ENCODE measurements at regions not wholly inside any gene's neighbourhood (a gene's known extent, or its start where the extent isn't known, plus 50 kb on each side); places are given as distances from the start of the nearest gene placed in this dataset.

DNA sequence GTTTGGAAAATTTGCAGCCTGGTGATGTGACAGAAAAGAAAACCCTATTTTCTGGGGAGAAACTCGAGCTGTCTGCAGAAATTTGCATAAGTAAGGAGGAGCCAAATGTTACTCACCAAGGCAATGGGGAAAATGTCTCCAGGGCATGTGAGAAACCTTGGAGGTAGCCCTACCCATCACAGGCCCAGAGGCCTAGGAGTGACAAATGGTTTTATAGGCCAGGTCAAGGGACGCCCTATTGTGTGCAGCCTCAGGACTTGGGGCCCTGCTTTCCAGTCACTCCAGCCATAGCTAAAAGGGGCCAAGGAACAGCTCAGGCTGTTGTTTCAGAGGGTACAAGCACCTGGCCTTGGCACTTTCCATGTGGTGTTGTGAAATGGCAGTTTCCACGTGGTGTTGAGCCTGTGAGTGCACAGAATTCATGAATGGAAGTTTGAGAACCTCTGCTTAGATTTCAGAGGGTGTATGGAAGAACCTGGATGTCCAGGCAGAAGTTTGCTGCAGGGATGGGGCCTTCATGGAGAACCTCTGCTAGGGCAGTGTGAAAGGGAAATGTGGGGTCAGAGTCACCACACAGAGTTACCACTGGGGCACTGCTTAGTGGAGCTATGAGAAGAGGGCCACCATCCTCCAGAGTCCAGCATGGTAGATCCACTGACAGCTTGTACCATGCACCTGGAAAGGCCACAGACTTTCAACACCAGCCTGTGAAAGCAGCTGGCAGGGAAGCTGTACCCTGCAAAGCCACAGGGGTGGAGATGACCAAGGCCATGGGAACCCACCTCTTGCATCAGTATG lies 637.6 kb upstream of the EPHA5 start:
- H3K27ac ChIP-seq: no peak overlapping the region
- H3K4me3 ChIP-seq: no peak overlapping the region
- no peak for TF ChIP-seq POLR2A (IDR thresholded peaks at IDR 0.05)

DNA sequence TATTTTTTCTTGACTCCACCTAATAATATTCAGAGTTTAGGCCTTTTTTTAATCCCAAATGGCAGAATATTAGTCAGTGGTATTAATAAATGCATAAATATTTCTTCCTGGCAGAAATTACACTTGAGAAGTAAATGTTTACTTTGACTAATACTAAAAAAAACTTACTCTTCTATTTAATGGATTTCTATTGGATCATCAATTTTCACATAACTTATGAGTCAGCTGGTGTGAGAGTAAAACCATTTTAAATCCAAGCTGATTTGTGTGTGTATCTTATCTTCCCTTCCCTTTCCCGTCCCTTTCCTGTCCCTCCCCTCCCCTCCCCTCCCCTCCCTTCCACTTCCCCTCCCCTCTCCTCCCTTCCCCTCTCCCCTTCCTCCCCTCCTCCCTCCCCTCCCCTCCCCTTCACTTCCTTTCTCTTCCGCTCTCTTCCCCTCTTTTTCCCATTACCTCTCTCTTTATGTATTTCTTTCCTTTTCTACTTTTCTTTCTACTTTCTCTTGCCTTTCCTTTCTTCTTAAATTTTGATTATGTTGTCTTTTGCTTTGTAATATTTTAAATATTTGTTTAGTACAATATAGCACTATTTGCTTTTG lies 630.1 kb upstream of the EPHA5 start:
- intact Hi-C loops (cut with DNase I): no loop called here
- WGBS, 2 donors: 51 to 60% methylated on average over 2 of the region's 2 CpGs
- no peak overlapping the region for H3K4me3 ChIP-seq
- no peak for TF ChIP-seq POLR2AphosphoS5 (IDR thresholded peaks at IDR 0.05)
- TF ChIP-seq POLR2A (IDR thresholded peaks at IDR 0.05): no peak
- TF ChIP-seq, protein P1, sequence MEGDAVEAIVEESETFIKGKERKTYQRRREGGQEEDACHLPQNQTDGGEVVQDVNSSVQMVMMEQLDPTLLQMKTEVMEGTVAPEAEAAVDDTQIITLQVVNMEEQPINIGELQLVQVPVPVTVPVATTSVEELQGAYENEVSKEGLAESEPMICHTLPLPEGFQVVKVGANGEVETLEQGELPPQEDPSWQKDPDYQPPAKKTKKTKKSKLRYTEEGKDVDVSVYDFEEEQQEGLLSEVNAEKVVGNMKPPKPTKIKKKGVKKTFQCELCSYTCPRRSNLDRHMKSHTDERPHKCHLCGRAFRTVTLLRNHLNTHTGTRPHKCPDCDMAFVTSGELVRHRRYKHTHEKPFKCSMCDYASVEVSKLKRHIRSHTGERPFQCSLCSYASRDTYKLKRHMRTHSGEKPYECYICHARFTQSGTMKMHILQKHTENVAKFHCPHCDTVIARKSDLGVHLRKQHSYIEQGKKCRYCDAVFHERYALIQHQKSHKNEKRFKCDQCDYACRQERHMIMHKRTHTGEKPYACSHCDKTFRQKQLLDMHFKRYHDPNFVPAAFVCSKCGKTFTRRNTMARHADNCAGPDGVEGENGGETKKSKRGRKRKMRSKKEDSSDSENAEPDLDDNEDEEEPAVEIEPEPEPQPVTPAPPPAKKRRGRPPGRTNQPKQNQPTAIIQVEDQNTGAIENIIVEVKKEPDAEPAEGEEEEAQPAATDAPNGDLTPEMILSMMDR (IDR thresholded peaks at IDR 0.05): no peak
- TF ChIP-seq EP300 (IDR thresholded peaks at IDR 0.05): no peak
- no peaks in the 10 kb centered on the region for H3K9me3 ChIP-seq
- H3K27me3 ChIP-seq: no peaks in the 10 kb centered on the region
- DNase-seq: no peak
- no peaks in the 10 kb centered on the region for H3K4me1 ChIP-seq
- H3K36me3 ChIP-seq: no peaks in the 10 kb centered on the region
- H3K27ac ChIP-seq: no peak overlapping the region

More for the DNA sequence above, 637.6 kb upstream of the EPHA5 start:
- no peaks in the 10 kb centered on the region for H3K36me3 ChIP-seq
- 34 to 54% methylated on average over 3 of the region's 3 CpGs for WGBS, 2 donors
- no peaks in the 10 kb centered on the region for H3K27me3 ChIP-seq
- peaks cover 0 to 4% (median 0%) of the 10 kb centered on the region in 4 donors for H3K9me3 ChIP-seq
- intact Hi-C loops (cut with DNase I): no loop called here
- no peaks in the 10 kb centered on the region for H3K4me1 ChIP-seq
- DNase-seq: peak; percentile 57

DNA sequence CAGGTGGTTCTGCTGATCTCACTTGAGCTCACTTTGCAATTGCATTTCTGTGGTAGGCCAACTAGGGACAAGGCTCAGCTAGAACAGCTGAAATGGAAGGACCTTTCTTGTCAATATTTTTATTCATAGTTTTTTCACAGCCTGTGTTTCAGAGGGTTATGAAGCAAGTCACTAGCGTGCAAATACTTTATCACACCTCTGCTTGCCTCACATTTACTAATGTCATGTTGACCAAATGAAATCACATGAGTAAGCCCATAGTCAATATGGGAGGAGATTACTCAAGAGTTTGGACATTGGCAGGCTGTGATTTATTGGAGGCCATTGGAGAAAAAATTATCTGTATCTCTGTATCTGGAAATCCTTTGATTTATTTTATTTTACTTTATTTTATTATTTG lies 628.3 kb upstream of the EPHA5 start:
- Histone ChIP-seq H3K9me3 (no peaks in the 10 kb centered on the region), H3K27ac (no peak overlapping the region), H3K27me3 (no peaks in the 10 kb centered on the region), H3K36me3 (no peaks in the 10 kb centered on the region), H3K4me3 (no peak overlapping the region), H3K4me1 (no peaks in the 10 kb centered on the region)
- TF ChIP-seq POLR2AphosphoS5 (IDR thresholded peaks at IDR 0.05) (no peak), POLR2A (IDR thresholded peaks at IDR 0.05) (no peak), EP300 (IDR thresholded peaks at IDR 0.05) (no peak)
- TF ChIP-seq, protein P1 (IDR thresholded peaks at IDR 0.05): no peak
- no peak for DNase-seq
- 70 to 77% methylated on average over 1 of the region's 1 CpG for WGBS, 2 donors
- intact Hi-C loops (cut with DNase I): no loop called here

DNA sequence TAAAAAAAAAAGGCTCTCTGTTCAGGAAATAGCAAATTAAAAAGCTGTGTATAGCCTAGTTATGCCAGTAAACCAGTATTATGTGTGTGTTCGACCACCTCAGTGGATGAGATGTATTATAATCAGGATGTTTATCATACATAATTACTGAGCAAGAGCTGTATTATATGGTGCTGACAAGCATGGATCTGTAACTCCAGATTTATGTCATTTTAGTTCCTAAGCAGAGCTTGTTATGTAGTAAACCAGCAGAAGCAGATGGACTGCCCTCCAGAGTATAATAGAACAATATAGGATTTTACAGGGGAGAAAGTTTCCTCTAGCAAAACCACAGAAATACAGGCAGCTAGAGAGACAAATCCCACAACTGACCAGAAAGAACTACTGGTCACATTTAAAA lies 627.4 kb upstream of the EPHA5 start:
- no peak for DNase-seq
- intact Hi-C loops (cut with DNase I): no loop called here
- Histone ChIP-seq H3K4me3 (no peak overlapping the region), H3K36me3 (no peaks in the 10 kb centered on the region), H3K27ac (no peak overlapping the region), H3K9me3 (no peaks in the 10 kb centered on the region), H3K27me3 (no peaks in the 10 kb centered on the region), H3K4me1 (no peaks in the 10 kb centered on the region)
- 55 to 59% methylated on average over 1 of the region's 1 CpG for WGBS, 2 donors
- TF ChIP-seq POLR2A (IDR thresholded peaks at IDR 0.05) (no peak), EP300 (IDR thresholded peaks at IDR 0.05) (no peak), POLR2AphosphoS5 (IDR thresholded peaks at IDR 0.05) (no peak)
- TF ChIP-seq, protein P1 (IDR thresholded peaks at IDR 0.05): no peak

DNA sequence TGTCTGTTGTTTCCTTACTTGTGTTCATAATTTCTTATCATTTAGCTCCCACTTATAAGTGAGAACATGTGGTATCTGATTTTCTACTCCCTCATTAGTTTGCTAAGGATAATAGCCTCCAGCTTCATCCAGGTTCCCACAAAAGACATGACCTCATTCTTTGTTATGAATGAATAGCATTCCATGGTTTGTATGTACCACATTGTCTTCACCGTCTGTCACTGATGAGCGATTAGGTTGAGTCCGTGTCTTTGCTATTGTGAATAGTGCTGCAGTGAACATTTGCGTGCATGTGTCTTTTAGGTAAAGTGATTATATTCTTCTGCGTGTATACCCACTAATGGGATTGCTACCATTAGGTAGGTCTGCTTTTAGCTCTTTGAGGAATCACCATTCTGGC lies 624.3 kb upstream of the EPHA5 start:
- TF ChIP-seq EP300 (IDR thresholded peaks at IDR 0.05): no peak
- TF ChIP-seq, protein P1 (IDR thresholded peaks at IDR 0.05): no peak
- TF ChIP-seq POLR2A (IDR thresholded peaks at IDR 0.05): no peak
- Histone ChIP-seq H3K4me1 (no peaks in the 10 kb centered on the region), H3K36me3 (no peaks in the 10 kb centered on the region), H3K27ac (no peak overlapping the region), H3K4me3 (no peak overlapping the region), H3K9me3 (no peaks in the 10 kb centered on the region), H3K27me3 (no peaks in the 10 kb centered on the region)
- 91 to 92% methylated on average over 5 of the region's 5 CpGs for WGBS, 2 donors
- intact Hi-C loops (cut with DNase I): no loop called here
- no peak for DNase-seq
